ENCODE measurements at regions not wholly inside any gene's neighbourhood (a gene's known extent, or its start where the extent isn't known, plus 50 kb on each side); places are given as distances from the start of the nearest gene placed in this dataset.

DNA sequence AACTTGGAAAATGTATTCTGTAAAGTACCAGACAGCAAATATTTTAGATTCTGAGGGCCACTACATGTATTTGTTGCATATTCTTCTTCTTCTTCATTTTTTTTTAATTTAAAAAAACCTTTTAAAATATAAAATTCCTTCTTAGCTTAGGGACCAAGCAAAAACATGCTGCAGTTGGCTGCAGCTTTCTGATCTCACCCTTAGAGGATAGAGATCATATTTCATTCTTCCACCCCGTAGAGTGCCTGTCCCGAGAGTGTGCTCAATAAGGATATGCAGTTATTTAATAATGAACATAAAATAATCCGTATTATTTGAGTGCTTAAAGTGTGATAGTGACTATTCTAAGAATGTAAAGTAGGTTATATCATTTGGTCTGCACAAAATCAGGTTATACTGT lies 204.2 kb upstream of the CD180 start (continued):
- no peak for TF ChIP-seq POLR2AphosphoS5 (IDR thresholded peaks at IDR 0.05; ENCODE audit: low read depth, low read length)
- no peak for TF ChIP-seq CEBPB (IDR thresholded peaks at IDR 0.05; ENCODE audit: low read depth)
- TF ChIP-seq ELF1 (IDR thresholded peaks at IDR 0.05; ENCODE audit: borderline replicate concordance, low read depth) = no peak
- TF ChIP-seq POLR2A (IDR thresholded peaks at IDR 0.05; ENCODE audit: borderline replicate concordance, extremely low read depth, insufficient read depth, insufficient read length) = no peak

DNA sequence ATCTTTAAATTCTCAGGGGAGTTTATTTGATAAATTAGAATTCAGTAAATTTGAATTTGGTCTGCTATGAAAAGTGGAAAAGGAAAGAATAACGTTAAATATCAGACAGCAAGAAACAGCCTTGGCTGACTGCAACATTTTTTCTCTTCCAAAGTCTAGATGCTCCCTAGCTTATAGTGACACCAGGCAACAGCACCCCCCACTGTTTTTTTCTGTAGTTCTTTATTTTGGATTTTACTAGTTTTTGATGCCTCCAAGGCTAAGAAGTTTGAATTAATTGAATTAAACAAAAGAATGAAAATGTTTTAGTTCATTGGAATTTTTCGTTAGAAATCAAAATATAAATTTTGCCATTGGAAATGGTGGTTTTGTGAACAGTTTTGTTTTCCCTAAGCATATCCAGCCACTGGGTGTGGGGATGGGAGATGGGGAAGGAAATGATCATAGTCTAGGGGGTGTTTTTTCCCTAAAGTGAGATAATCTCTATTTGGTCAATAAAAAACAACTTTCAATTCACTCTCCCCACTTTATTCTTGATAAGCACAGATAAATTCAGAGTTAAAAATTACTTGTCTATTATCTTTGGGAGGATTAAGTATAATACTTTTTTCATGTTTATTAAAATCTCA lies 199.3 kb upstream of the CD180 start:
- H3K27me3 ChIP-seq (ENCODE audit: insufficient read depth, low read length) = no peaks in the 10 kb centered on the region; the same call in 1 of the 2 replicates
- ATAC-seq (no peak), DNase-seq (ENCODE audit: low read depth, low spot score) (no peak)
- H3K4me1 ChIP-seq (ENCODE audit: control insufficient read depth in 1 of 2, insufficient read depth in 2 of 2, low read length in 2 of 2) = no peaks in the 10 kb centered on the region
- ChIA-PET RAD21 (ENCODE audit: low non-redundant PET in 1 of 2, low total read pairs in 2 of 2, uncharacterized antibody in 2 of 2, unreplicated experiment in 2 of 2) (no interaction called here), CTCF (no interaction called here), POLR2A (interaction anchor here (0.7 kb wide), 1 partner anchor 30 kb away, joined by 4 read pairs; no protein-coding TSS in a partner anchor)
- H3K27ac ChIP-seq (ENCODE audit: low read depth, low read length) = no peak overlapping the region
- TF ChIP-seq, protein P1, sequence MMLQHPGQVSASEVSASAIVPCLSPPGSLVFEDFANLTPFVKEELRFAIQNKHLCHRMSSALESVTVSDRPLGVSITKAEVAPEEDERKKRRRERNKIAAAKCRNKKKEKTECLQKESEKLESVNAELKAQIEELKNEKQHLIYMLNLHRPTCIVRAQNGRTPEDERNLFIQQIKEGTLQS (IDR thresholded peaks at IDR 0.05) = no peak
- TF ChIP-seq, protein P2, sequence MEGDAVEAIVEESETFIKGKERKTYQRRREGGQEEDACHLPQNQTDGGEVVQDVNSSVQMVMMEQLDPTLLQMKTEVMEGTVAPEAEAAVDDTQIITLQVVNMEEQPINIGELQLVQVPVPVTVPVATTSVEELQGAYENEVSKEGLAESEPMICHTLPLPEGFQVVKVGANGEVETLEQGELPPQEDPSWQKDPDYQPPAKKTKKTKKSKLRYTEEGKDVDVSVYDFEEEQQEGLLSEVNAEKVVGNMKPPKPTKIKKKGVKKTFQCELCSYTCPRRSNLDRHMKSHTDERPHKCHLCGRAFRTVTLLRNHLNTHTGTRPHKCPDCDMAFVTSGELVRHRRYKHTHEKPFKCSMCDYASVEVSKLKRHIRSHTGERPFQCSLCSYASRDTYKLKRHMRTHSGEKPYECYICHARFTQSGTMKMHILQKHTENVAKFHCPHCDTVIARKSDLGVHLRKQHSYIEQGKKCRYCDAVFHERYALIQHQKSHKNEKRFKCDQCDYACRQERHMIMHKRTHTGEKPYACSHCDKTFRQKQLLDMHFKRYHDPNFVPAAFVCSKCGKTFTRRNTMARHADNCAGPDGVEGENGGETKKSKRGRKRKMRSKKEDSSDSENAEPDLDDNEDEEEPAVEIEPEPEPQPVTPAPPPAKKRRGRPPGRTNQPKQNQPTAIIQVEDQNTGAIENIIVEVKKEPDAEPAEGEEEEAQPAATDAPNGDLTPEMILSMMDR (IDR thresholded peaks at IDR 0.05 in 2 of 3, conservative IDR thresholded peaks at IDR 0.05 in 1 of 3; ENCODE audit: borderline replicate concordance in 1 of 3, insufficient read depth in 1 of 3, low read depth in 2 of 3, low read length in 2 of 3) = no peak
- TF ChIP-seq, protein P3, sequence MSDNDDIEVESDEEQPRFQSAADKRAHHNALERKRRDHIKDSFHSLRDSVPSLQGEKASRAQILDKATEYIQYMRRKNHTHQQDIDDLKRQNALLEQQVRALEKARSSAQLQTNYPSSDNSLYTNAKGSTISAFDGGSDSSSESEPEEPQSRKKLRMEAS (IDR thresholded peaks at IDR 0.05) = no peak
- TF ChIP-seq SRF (IDR thresholded peaks at IDR 0.05; ENCODE audit: low read depth) = no peak
- TF ChIP-seq, protein P4, sequence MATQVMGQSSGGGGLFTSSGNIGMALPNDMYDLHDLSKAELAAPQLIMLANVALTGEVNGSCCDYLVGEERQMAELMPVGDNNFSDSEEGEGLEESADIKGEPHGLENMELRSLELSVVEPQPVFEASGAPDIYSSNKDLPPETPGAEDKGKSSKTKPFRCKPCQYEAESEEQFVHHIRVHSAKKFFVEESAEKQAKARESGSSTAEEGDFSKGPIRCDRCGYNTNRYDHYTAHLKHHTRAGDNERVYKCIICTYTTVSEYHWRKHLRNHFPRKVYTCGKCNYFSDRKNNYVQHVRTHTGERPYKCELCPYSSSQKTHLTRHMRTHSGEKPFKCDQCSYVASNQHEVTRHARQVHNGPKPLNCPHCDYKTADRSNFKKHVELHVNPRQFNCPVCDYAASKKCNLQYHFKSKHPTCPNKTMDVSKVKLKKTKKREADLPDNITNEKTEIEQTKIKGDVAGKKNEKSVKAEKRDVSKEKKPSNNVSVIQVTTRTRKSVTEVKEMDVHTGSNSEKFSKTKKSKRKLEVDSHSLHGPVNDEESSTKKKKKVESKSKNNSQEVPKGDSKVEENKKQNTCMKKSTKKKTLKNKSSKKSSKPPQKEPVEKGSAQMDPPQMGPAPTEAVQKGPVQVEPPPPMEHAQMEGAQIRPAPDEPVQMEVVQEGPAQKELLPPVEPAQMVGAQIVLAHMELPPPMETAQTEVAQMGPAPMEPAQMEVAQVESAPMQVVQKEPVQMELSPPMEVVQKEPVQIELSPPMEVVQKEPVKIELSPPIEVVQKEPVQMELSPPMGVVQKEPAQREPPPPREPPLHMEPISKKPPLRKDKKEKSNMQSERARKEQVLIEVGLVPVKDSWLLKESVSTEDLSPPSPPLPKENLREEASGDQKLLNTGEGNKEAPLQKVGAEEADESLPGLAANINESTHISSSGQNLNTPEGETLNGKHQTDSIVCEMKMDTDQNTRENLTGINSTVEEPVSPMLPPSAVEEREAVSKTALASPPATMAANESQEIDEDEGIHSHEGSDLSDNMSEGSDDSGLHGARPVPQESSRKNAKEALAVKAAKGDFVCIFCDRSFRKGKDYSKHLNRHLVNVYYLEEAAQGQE (IDR thresholded peaks at IDR 0.05; ENCODE audit: low read depth) = no peak
- no peak for TF ChIP-seq RAD21 (IDR thresholded peaks at IDR 0.05; ENCODE audit: low read depth)
- TF ChIP-seq SP1 (IDR thresholded peaks at IDR 0.05; ENCODE audit: low read depth) = no peak
- no peak for TF ChIP-seq FOSL1 (IDR thresholded peaks at IDR 0.05; ENCODE audit: low read depth)
- no peak for TF ChIP-seq TCF7L2 (IDR thresholded peaks at IDR 0.05; ENCODE audit: borderline replicate concordance, extremely low read depth, insufficient read depth, insufficient read length)
- H3K9ac ChIP-seq (ENCODE audit: low read length) = no peak overlapping the region
- no peak overlapping the region for H2AFZ ChIP-seq (ENCODE audit: low read depth, low read length, poor library complexity, severe bottlenecking)
- intact Hi-C loops (cut with micrococcal nuclease) = no loop called here
- no peaks in the 10 kb centered on the region for H3K79me2 ChIP-seq (ENCODE audit: insufficient read depth, low read length)
- H3K9me3 ChIP-seq (ENCODE audit: control insufficient read depth in 1 of 2, insufficient read depth in 1 of 2, low read depth in 1 of 2, low read length in 2 of 2) = no peaks in the 10 kb centered on the region
- BruUV-seq (replicated peaks) = no TSS peak
- no peaks in the 10 kb centered on the region for H4K20me1 ChIP-seq (ENCODE audit: insufficient read depth)
- H3K4me2 ChIP-seq (ENCODE audit: low read length) = no peak overlapping the region
- H3K9me2 ChIP-seq (ENCODE audit: insufficient read depth) = no peaks in the 10 kb centered on the region
- H3K4me3 ChIP-seq (replicated peaks in 1 of 2; ENCODE audit: low read depth in 1 of 2, low read length in 2 of 2) = no peak overlapping the region
- H3K36me3 ChIP-seq (ENCODE audit: control insufficient read depth in 1 of 2, insufficient read depth in 2 of 2, low read length in 2 of 2) = no peaks in the 10 kb centered on the region
